ENCODE measurements at regions not wholly inside any gene's neighbourhood (a gene's known extent, or its start where the extent isn't known, plus 50 kb on each side); places are given as distances from the start of the nearest gene placed in this dataset.

DNA sequence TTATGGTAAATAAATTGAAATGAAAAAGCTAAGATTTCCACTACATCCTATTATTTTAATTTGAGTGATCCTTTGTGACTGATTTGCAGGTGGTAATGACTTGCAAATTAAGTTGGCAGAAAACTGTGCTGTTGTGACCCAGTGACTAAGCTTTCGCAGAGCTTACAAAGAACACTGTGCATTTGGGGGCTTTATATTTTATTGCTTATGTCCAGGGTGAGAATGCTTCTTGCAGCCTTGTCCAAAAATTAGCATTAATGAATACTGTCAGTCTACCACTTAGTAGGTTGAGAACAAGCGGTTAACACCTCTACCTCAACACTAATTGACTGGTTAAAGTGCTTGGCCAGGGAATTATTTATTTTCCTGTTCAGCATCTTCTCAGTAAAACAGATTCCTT, 991.3 kb upstream of the DIAPH2 start:
- H3K4me3 Mint-ChIP-seq = no peak overlapping the region
- no peaks in the 10 kb centered on the region for H3K36me3 Mint-ChIP-seq (ENCODE audit: low read depth)
- H3K9me3 Mint-ChIP-seq = no peaks in the 10 kb centered on the region
- intact Hi-C loops (cut with micrococcal nuclease) = no loop called here
- no peaks in the 10 kb centered on the region for H3K4me1 Mint-ChIP-seq (ENCODE audit: low read depth)
- CTCF ChIA-PET = no interaction called here
- no peak for ATAC-seq
- POLR2A ChIA-PET = no interaction called here
- H3K27ac Mint-ChIP-seq = no peak overlapping the region
- no peaks in the 10 kb centered on the region for H3K27me3 Mint-ChIP-seq
- TF ChIP-seq, protein P1, sequence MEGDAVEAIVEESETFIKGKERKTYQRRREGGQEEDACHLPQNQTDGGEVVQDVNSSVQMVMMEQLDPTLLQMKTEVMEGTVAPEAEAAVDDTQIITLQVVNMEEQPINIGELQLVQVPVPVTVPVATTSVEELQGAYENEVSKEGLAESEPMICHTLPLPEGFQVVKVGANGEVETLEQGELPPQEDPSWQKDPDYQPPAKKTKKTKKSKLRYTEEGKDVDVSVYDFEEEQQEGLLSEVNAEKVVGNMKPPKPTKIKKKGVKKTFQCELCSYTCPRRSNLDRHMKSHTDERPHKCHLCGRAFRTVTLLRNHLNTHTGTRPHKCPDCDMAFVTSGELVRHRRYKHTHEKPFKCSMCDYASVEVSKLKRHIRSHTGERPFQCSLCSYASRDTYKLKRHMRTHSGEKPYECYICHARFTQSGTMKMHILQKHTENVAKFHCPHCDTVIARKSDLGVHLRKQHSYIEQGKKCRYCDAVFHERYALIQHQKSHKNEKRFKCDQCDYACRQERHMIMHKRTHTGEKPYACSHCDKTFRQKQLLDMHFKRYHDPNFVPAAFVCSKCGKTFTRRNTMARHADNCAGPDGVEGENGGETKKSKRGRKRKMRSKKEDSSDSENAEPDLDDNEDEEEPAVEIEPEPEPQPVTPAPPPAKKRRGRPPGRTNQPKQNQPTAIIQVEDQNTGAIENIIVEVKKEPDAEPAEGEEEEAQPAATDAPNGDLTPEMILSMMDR (IDR thresholded peaks at IDR 0.05) = no peak
- DNase-seq = no peak

DNA sequence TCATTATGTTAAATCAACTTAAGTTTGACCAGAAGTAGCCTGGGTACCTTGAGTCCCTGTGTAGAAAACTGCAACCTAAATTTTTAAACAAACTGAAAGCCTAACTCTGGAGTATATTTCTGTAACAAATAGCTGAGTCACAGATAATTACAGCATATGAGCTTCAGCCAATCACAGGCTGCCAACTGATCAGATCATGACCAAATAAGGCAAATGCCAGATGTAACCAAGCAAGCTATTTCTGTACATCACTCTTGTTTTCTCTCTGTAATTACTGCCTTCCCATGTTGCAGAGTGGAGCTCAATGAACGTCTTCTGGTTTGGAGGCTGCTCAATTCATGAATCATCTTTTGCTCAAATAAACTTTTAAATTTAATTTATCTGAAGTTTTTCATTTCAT, 980.9 kb upstream of the DIAPH2 start:
- Mint-ChIP-seq H3K9me3 (peaks cover 5% of the 10 kb centered on the region), H3K4me3 (no peak overlapping the region), H3K36me3 (ENCODE audit: low read depth) (no peaks in the 10 kb centered on the region), H3K27me3 (no peaks in the 10 kb centered on the region), H3K4me1 (ENCODE audit: low read depth) (no peaks in the 10 kb centered on the region), H3K27ac (no peak overlapping the region)
- ChIA-PET POLR2A (no interaction called here), CTCF (no interaction called here)
- intact Hi-C loops (cut with micrococcal nuclease) = no loop called here
- no peak for ATAC-seq
- TF ChIP-seq, protein P1 (IDR thresholded peaks at IDR 0.05) = no peak
- no peak for DNase-seq

DNA sequence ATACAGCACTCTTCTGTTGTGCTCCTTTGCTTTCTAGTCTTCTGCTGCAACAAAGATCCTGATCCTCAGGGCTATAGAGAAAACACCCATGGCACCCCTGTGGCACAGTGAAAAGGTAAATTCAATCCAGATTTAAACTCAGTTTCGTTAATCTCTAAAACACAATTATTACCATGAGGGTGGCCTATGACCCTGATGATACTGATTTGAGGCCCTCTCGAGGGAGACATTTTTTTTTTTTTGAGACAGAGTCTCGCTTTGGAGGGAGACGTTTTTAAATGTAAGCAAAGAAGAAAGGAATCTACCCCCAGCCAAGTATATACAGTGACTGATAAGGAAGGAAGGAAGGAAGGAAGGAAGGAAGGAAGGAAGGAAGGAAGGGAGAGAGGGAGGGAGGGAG, 967.8 kb upstream of the DIAPH2 start:
- ATAC-seq (no peak), DNase-seq (no peak)
- TF ChIP-seq, protein P1 (IDR thresholded peaks at IDR 0.05) = no peak
- H3K36me3 Mint-ChIP-seq (ENCODE audit: low read depth) = no peaks in the 10 kb centered on the region
- CTCF ChIA-PET = no interaction called here
- no peak overlapping the region for H3K27ac Mint-ChIP-seq
- H3K4me3 Mint-ChIP-seq = no peak overlapping the region
- H3K27me3 Mint-ChIP-seq = no peaks in the 10 kb centered on the region
- H3K9me3 Mint-ChIP-seq = no peaks in the 10 kb centered on the region
- no peaks in the 10 kb centered on the region for H3K4me1 Mint-ChIP-seq (ENCODE audit: low read depth)
- intact Hi-C loops (cut with micrococcal nuclease) = no loop called here
- POLR2A ChIA-PET = no interaction called here

GRCh38 chrX:95718746-95719145, 965.9 kb upstream of the DIAPH2 start:
- TF ChIP-seq, protein P1 (IDR thresholded peaks at IDR 0.05) = no peak
- no peak overlapping the region for H3K27ac Mint-ChIP-seq
- ChIA-PET CTCF (no interaction called here), POLR2A (no interaction called here)
- no peaks in the 10 kb centered on the region for H3K4me1 Mint-ChIP-seq (ENCODE audit: low read depth)
- ATAC-seq (no peak), DNase-seq (no peak)
- H3K27me3 Mint-ChIP-seq = no peaks in the 10 kb centered on the region
- no peaks in the 10 kb centered on the region for H3K36me3 Mint-ChIP-seq (ENCODE audit: low read depth)
- intact Hi-C loops (cut with micrococcal nuclease) = no loop called here
- no peak overlapping the region for H3K4me3 Mint-ChIP-seq
- H3K9me3 Mint-ChIP-seq = no peaks in the 10 kb centered on the region

GRCh38 chrX:95721011-95721410, 963.6 kb upstream of the DIAPH2 start:
- POLR2A ChIA-PET = no interaction called here
- no peak overlapping the region for H3K27ac Mint-ChIP-seq
- H3K36me3 Mint-ChIP-seq (ENCODE audit: low read depth) = no peaks in the 10 kb centered on the region
- H3K4me1 Mint-ChIP-seq (ENCODE audit: low read depth) = no peaks in the 10 kb centered on the region
- no peaks in the 10 kb centered on the region for H3K9me3 Mint-ChIP-seq
- no peak overlapping the region for H3K4me3 Mint-ChIP-seq
- CTCF ChIA-PET = no interaction called here
- no peaks in the 10 kb centered on the region for H3K27me3 Mint-ChIP-seq
- intact Hi-C loops (cut with micrococcal nuclease) = no loop called here
- DNase-seq = no peak
- TF ChIP-seq, protein P1 (IDR thresholded peaks at IDR 0.05) = no peak
- ATAC-seq = no peak

All from activated CD8-positive, alpha-beta T cell treated with anti-CD3 and anti-CD28 coated beads for 36 hours (primary cell).